ENCODE measurements at regions not wholly inside any gene's neighbourhood (a gene's known extent, or its start where the extent isn't known, plus 50 kb on each side); places are given as distances from the start of the nearest gene placed in this dataset.

GRCh38 chr14:44804391-44804790 lies 157.4 kb downstream of the KLHL28 start:
- H3K36me3 Mint-ChIP-seq, result no peaks in the 10 kb centered on the region
- ATAC-seq, result no peak

GRCh38 chr14:44803239-44803905 lies 158.4 kb downstream of the KLHL28 start:
- ATAC-seq, result peak; percentile 68
- no peaks in the 10 kb centered on the region for H3K9me3 Mint-ChIP-seq
- H3K36me3 Mint-ChIP-seq, result no peaks in the 10 kb centered on the region
- peaks cover 16% of the 10 kb centered on the region for H3K27me3 Mint-ChIP-seq
- H3K4me1 Mint-ChIP-seq, result no peaks in the 10 kb centered on the region
- H3K4me3 Mint-ChIP-seq, result no peak overlapping the region
- H3K27ac Mint-ChIP-seq, result no peak overlapping the region

More at GRCh38 chr14:44804391-44804790, 157.4 kb downstream of the KLHL28 start:
- H3K4me3 Mint-ChIP-seq, result no peak overlapping the region
- H3K27me3 Mint-ChIP-seq, result peaks cover 16% of the 10 kb centered on the region
- H3K4me1 Mint-ChIP-seq, result no peaks in the 10 kb centered on the region
- no peak overlapping the region for H3K27ac Mint-ChIP-seq
- H3K9me3 Mint-ChIP-seq, result no peaks in the 10 kb centered on the region

- Mint-ChIP-seq H3K4me3 (no peak overlapping the region), H3K4me1 (no peaks in the 10 kb centered on the region), H3K36me3 (no peaks in the 10 kb centered on the region), H3K27me3 (no peaks in the 10 kb centered on the region), H3K27ac (no peak overlapping the region), H3K9me3 (no peaks in the 10 kb centered on the region)
- ATAC-seq, result peak; percentile 58
Observed at GRCh38 chr14:44798386-44799242, 163.1 kb downstream of the KLHL28 start.

- ATAC-seq, result no peak
- Mint-ChIP-seq H3K27ac (no peak overlapping the region), H3K9me3 (no peaks in the 10 kb centered on the region), H3K4me1 (no peaks in the 10 kb centered on the region), H3K27me3 (no peaks in the 10 kb centered on the region), H3K4me3 (no peak overlapping the region), H3K36me3 (no peaks in the 10 kb centered on the region)
Observed at GRCh38 chr14:44795725-44796124, 166.0 kb downstream of the KLHL28 start.

GRCh38 chr14:44791730-44792129 lies 170.0 kb downstream of the KLHL28 start:
- H3K4me1 Mint-ChIP-seq, result no peaks in the 10 kb centered on the region

GRCh38 chr14:44788612-44789011 lies 173.1 kb downstream of the KLHL28 start:
- Mint-ChIP-seq H3K4me3 (no peak overlapping the region), H3K9me3 (no peaks in the 10 kb centered on the region)

More at GRCh38 chr14:44791730-44792129, 170.0 kb downstream of the KLHL28 start:
- Mint-ChIP-seq H3K9me3 (no peaks in the 10 kb centered on the region), H3K36me3 (no peaks in the 10 kb centered on the region), H3K27me3 (no peaks in the 10 kb centered on the region), H3K27ac (no peak overlapping the region), H3K4me3 (no peak overlapping the region)
- ATAC-seq, result no peak

GRCh38 chr14:44785096-44785495 lies 176.7 kb downstream of the KLHL28 start:
- no peak overlapping the region for H3K27ac Mint-ChIP-seq
- H3K27me3 Mint-ChIP-seq, result no peaks in the 10 kb centered on the region
- ATAC-seq, result no peak
- H3K9me3 Mint-ChIP-seq, result no peaks in the 10 kb centered on the region
- no peaks in the 10 kb centered on the region for H3K4me1 Mint-ChIP-seq
- no peak overlapping the region for H3K4me3 Mint-ChIP-seq
- no peaks in the 10 kb centered on the region for H3K36me3 Mint-ChIP-seq

More at GRCh38 chr14:44788612-44789011, 173.1 kb downstream of the KLHL28 start:
- Mint-ChIP-seq H3K4me1 (no peaks in the 10 kb centered on the region), H3K36me3 (no peaks in the 10 kb centered on the region), H3K27ac (no peak overlapping the region), H3K27me3 (no peaks in the 10 kb centered on the region)
- ATAC-seq, result no peak

- Mint-ChIP-seq H3K27ac (no peak overlapping the region), H3K27me3 (no peaks in the 10 kb centered on the region), H3K9me3 (no peaks in the 10 kb centered on the region), H3K4me3 (no peak overlapping the region), H3K36me3 (no peaks in the 10 kb centered on the region), H3K4me1 (no peaks in the 10 kb centered on the region)
- ATAC-seq, result no peak
Observed at GRCh38 chr14:44783901-44784300, 177.8 kb downstream of the KLHL28 start.

GRCh38 chr14:44782775-44783238 lies 178.9 kb downstream of the KLHL28 start:
- no peak overlapping the region for H3K27ac Mint-ChIP-seq
- H3K36me3 Mint-ChIP-seq, result no peaks in the 10 kb centered on the region
- no peak overlapping the region for H3K4me3 Mint-ChIP-seq
- H3K4me1 Mint-ChIP-seq, result no peaks in the 10 kb centered on the region
- ATAC-seq, result no peak
- no peaks in the 10 kb centered on the region for H3K9me3 Mint-ChIP-seq
- no peaks in the 10 kb centered on the region for H3K27me3 Mint-ChIP-seq

- Mint-ChIP-seq H3K4me1 (no peaks in the 10 kb centered on the region), H3K27me3 (no peaks in the 10 kb centered on the region), H3K4me3 (no peak overlapping the region), H3K36me3 (no peaks in the 10 kb centered on the region), H3K9me3 (no peaks in the 10 kb centered on the region), H3K27ac (no peak overlapping the region)
- no peak for ATAC-seq
Observed at GRCh38 chr14:44780989-44781388, 180.8 kb downstream of the KLHL28 start.

- no peaks in the 10 kb centered on the region for H3K27me3 Mint-ChIP-seq
- H3K4me3 Mint-ChIP-seq, result no peak overlapping the region
- H3K36me3 Mint-ChIP-seq, result no peaks in the 10 kb centered on the region
- ATAC-seq, result no peak
- no peak overlapping the region for H3K27ac Mint-ChIP-seq
- H3K9me3 Mint-ChIP-seq, result no peaks in the 10 kb centered on the region
- H3K4me1 Mint-ChIP-seq, result no peaks in the 10 kb centered on the region
Observed at GRCh38 chr14:44778604-44779003, 183.1 kb downstream of the KLHL28 start.

GRCh38 chr14:44777584-44777983 lies 184.2 kb downstream of the KLHL28 start:
- H3K9me3 Mint-ChIP-seq, result no peaks in the 10 kb centered on the region
- H3K36me3 Mint-ChIP-seq, result no peaks in the 10 kb centered on the region
- no peak overlapping the region for H3K27ac Mint-ChIP-seq
- ATAC-seq, result no peak
- no peaks in the 10 kb centered on the region for H3K27me3 Mint-ChIP-seq
- H3K4me3 Mint-ChIP-seq, result no peak overlapping the region
- H3K4me1 Mint-ChIP-seq, result no peaks in the 10 kb centered on the region

- ATAC-seq, result no peak
- Mint-ChIP-seq H3K36me3 (no peaks in the 10 kb centered on the region), H3K9me3 (no peaks in the 10 kb centered on the region), H3K4me3 (no peak overlapping the region), H3K27me3 (no peaks in the 10 kb centered on the region), H3K27ac (no peak overlapping the region), H3K4me1 (no peaks in the 10 kb centered on the region)
Observed at GRCh38 chr14:44775248-44775647, 186.5 kb downstream of the KLHL28 start.

GRCh38 chr14:44774396-44774795 lies 187.4 kb downstream of the KLHL28 start:
- H3K9me3 Mint-ChIP-seq, result no peaks in the 10 kb centered on the region
- no peaks in the 10 kb centered on the region for H3K27me3 Mint-ChIP-seq
- no peak overlapping the region for H3K27ac Mint-ChIP-seq
- no peaks in the 10 kb centered on the region for H3K4me1 Mint-ChIP-seq
- no peaks in the 10 kb centered on the region for H3K36me3 Mint-ChIP-seq
- ATAC-seq, result no peak
- no peak overlapping the region for H3K4me3 Mint-ChIP-seq

- no peaks in the 10 kb centered on the region for H3K9me3 Mint-ChIP-seq
- no peak overlapping the region for H3K4me3 Mint-ChIP-seq
- no peak overlapping the region for H3K27ac Mint-ChIP-seq
- no peaks in the 10 kb centered on the region for H3K36me3 Mint-ChIP-seq
- H3K27me3 Mint-ChIP-seq, result no peaks in the 10 kb centered on the region
- no peaks in the 10 kb centered on the region for H3K4me1 Mint-ChIP-seq
- no peak for ATAC-seq
Observed at GRCh38 chr14:44771496-44771895, 190.3 kb downstream of the KLHL28 start.

GRCh38 chr14:44770201-44770600 lies 191.5 kb downstream of the KLHL28 start:
- Mint-ChIP-seq H3K4me3 (no peak overlapping the region), H3K36me3 (no peaks in the 10 kb centered on the region), H3K27ac (no peak overlapping the region), H3K4me1 (no peaks in the 10 kb centered on the region), H3K9me3 (no peaks in the 10 kb centered on the region), H3K27me3 (peaks cover 7% of the 10 kb centered on the region)
- ATAC-seq, result no peak
